Suprapubic skin (tissue), 3 donors: ENCODE measurements at regions not wholly inside any gene's neighbourhood (a gene's known extent, or its start where the extent isn't known, plus 50 kb on each side); places are given as distances from the start of the nearest gene placed in this dataset.

ENCODE experiments used
- EP300 ChIP-seq: sonication (generic); formaldehyde crosslinking; IDR thresholded peaks from one replicate; pipeline ENCODE4 v1.6.1; 2017; ENCODE audit warnings: antibody characterized with exemption
- POLR2A ChIP-seq, 2 donors: fragments of 450-650 bp; IDR thresholded peaks; one replicate each; pipeline ENCODE4 v1.6.1; 2017; ENCODE audit warnings: antibody characterized with exemption in 2 of 2, mild to moderate bottlenecking in 2 of 2, moderate library complexity in 2 of 2
- TF ChIP-seq, protein P1 (sequence below), 2 donors: fragments of 200-600 bp in 1 of 2; fragments of 450-650 bp in 1 of 2; sonication (generic) in 1 of 2; IDR thresholded peaks; one replicate each; pipeline ENCODE4 v1.5.1; 2016 to 2019; ENCODE audit warnings: antibody characterized with exemption in 2 of 2, mild to moderate bottlenecking in 1 of 2, moderate library complexity in 1 of 2

DNA sequence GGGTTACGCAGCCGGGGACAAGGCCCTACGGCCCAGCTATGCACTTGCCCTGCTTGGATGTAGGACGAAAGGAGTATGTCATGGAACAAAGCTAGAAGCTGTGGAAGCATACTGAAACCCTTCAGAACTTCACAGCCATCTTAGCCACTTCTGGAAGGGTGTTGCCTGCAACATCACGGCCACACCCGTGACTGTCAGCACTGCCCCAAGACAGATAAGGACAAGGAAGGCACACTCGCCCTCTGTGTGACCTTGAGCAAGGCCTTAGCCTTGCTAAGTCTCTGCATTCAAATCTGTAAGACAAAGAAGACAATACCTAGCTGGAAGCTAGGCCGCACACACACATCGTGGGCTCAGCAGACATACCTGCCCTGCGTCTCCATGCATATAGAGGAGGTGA lies 352.5 kb upstream of the MGMT start:
- TF ChIP-seq POLR2A (IDR thresholded peaks at IDR 0.05) (no peak), EP300 (no peak)
- TF ChIP-seq, protein P1, sequence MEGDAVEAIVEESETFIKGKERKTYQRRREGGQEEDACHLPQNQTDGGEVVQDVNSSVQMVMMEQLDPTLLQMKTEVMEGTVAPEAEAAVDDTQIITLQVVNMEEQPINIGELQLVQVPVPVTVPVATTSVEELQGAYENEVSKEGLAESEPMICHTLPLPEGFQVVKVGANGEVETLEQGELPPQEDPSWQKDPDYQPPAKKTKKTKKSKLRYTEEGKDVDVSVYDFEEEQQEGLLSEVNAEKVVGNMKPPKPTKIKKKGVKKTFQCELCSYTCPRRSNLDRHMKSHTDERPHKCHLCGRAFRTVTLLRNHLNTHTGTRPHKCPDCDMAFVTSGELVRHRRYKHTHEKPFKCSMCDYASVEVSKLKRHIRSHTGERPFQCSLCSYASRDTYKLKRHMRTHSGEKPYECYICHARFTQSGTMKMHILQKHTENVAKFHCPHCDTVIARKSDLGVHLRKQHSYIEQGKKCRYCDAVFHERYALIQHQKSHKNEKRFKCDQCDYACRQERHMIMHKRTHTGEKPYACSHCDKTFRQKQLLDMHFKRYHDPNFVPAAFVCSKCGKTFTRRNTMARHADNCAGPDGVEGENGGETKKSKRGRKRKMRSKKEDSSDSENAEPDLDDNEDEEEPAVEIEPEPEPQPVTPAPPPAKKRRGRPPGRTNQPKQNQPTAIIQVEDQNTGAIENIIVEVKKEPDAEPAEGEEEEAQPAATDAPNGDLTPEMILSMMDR (IDR thresholded peaks at IDR 0.05), result no peak
